Suprapubic skin (tissue), 4 donors: ENCODE measurements at regions not wholly inside any gene's neighbourhood (a gene's known extent, or its start where the extent isn't known, plus 50 kb on each side); places are given as distances from the start of the nearest gene placed in this dataset.

Source experiments
- DNase-seq, 2 donors: peaks; one replicate each; pipeline ENCODE4 v3.0.0-alpha.2; 2019; ENCODE audit warnings: low spot score in 2 of 2
- H3K27ac ChIP-seq: fragments of 200-600 bp; sonication (generic); one replicate; pipeline ENCODE4 v1.5.1; 2019
- H3K27me3 ChIP-seq: fragments of 200-600 bp; sonication (generic); one replicate; pipeline ENCODE4 v1.5.1; 2019
- H3K36me3 ChIP-seq: fragments of 200-600 bp; sonication (generic); one replicate; pipeline ENCODE4 v1.5.1; 2019
- H3K4me1 ChIP-seq: fragments of 200-600 bp; sonication (generic); one replicate; pipeline ENCODE4 v1.5.1; 2019
- H3K4me3 ChIP-seq: fragments of 200-600 bp; sonication (generic); one replicate; pipeline ENCODE4 v1.5.1; 2019; ENCODE audit warnings: mild to moderate bottlenecking
- H3K9me3 ChIP-seq: fragments of 200-600 bp; sonication (generic); one replicate; pipeline ENCODE4 v1.5.1; 2019
- EP300 ChIP-seq: sonication (generic); formaldehyde crosslinking; IDR thresholded peaks from one replicate; pipeline ENCODE4 v1.6.1; 2017; ENCODE audit warnings: antibody characterized with exemption
- POLR2A ChIP-seq, 2 donors: fragments of 450-650 bp; IDR thresholded peaks; one replicate each; pipeline ENCODE4 v1.6.1; 2017; ENCODE audit warnings: antibody characterized with exemption in 2 of 2, mild to moderate bottlenecking in 2 of 2, moderate library complexity in 2 of 2
- POLR2AphosphoS5 ChIP-seq, 3 donors: sonication (generic); formaldehyde crosslinking; IDR thresholded peaks; one replicate each; pipeline ENCODE4 v1.6.1; 2017; ENCODE audit warnings: antibody characterized with exemption in 3 of 3
- WGBS: methylation state at CpG from one replicate; pipeline ENCODE4 v1.1.5; 2018; 5-methylcytosine and 5-hydroxymethylcytosine counted together
- TF ChIP-seq, protein P1 (sequence below), 2 donors: fragments of 200-600 bp in 1 of 2; fragments of 450-650 bp in 1 of 2; sonication (generic) in 1 of 2; IDR thresholded peaks; one replicate each; pipeline ENCODE4 v1.5.1; 2016 to 2019; ENCODE audit warnings: antibody characterized with exemption in 2 of 2, mild to moderate bottlenecking in 1 of 2, moderate library complexity in 1 of 2

DNA sequence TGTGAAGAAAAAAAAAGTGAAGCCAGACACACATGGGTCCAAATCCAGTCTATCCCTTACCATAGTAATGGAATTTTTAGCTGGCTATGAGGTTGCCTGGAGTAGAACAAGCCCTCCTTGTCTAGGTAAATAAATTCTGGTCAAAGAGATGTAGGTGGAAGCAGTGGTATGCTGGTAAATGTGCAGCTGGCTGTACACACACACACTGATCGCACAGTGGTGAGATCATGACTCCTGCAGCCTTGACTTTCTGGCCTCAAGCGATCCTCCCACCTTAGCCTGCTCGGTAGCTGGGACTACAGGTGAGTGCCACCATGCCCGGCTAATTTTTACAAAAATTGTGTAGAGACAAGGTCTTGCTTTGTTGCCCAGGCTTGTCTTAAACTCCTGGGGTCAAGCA is 90.5 kb upstream of the FBXO11 start:
- DNase-seq, result no peak
- TF ChIP-seq EP300, result no peak
- no peak for TF ChIP-seq POLR2AphosphoS5 (IDR thresholded peaks at IDR 0.05)
- no peak for TF ChIP-seq POLR2A (IDR thresholded peaks at IDR 0.05)
- Histone ChIP-seq H3K4me3 (no peak overlapping the region), H3K4me1 (no peaks in the 10 kb centered on the region), H3K27me3 (no peaks in the 10 kb centered on the region), H3K36me3 (no peaks in the 10 kb centered on the region), H3K27ac (no peak overlapping the region), H3K9me3 (no peaks in the 10 kb centered on the region)
- WGBS, result 100% methylated on average over 4 of the region's 4 CpGs

DNA sequence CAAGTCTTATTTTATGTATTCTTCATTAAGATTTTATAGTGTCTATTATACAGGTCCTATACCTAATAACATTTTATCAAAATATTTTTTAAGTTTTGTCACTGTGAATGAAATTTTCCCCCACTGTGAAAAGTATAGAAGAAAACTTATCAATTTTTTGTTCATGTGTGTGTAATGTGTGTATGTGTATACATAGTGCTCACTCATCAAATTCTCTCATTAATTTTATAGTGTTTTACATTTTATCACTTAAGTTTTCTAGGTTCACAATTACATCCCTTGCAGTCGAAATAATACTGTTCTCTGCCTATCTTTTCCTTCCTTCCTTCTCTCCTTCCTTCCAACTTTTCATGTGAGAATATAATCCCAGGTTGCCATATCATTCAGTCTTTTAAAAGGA is 93.2 kb upstream of the FBXO11 start:
- 83% methylated on average over 1 of the region's 1 CpG for WGBS
- no peak overlapping the region for H3K4me3 ChIP-seq
- TF ChIP-seq, protein P1, sequence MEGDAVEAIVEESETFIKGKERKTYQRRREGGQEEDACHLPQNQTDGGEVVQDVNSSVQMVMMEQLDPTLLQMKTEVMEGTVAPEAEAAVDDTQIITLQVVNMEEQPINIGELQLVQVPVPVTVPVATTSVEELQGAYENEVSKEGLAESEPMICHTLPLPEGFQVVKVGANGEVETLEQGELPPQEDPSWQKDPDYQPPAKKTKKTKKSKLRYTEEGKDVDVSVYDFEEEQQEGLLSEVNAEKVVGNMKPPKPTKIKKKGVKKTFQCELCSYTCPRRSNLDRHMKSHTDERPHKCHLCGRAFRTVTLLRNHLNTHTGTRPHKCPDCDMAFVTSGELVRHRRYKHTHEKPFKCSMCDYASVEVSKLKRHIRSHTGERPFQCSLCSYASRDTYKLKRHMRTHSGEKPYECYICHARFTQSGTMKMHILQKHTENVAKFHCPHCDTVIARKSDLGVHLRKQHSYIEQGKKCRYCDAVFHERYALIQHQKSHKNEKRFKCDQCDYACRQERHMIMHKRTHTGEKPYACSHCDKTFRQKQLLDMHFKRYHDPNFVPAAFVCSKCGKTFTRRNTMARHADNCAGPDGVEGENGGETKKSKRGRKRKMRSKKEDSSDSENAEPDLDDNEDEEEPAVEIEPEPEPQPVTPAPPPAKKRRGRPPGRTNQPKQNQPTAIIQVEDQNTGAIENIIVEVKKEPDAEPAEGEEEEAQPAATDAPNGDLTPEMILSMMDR (IDR thresholded peaks at IDR 0.05), result no peak
- no peaks in the 10 kb centered on the region for H3K9me3 ChIP-seq
- H3K27ac ChIP-seq, result no peak overlapping the region
- H3K4me1 ChIP-seq, result no peaks in the 10 kb centered on the region
- H3K36me3 ChIP-seq, result no peaks in the 10 kb centered on the region
- no peaks in the 10 kb centered on the region for H3K27me3 ChIP-seq
- no peak for DNase-seq

DNA sequence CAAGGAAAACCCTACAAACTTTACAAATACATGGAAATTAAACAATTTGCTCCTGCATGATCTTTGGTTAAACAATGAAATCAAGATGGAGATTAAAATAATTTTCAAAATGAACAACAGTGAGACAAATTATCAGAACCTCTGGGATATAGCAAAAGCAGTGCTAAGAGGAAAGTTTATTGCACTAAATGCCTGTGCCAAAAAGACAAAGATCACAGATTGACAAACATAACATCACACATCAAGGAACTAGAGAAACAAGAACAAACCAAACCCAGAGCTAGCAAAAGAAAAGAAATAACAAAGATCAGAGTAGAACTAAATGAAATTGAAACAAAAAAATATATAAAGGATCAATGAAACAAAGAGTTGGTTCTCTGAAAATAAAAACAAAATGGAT is 95.2 kb upstream of the FBXO11 start:
- no peak for DNase-seq
- no peaks in the 10 kb centered on the region for H3K4me1 ChIP-seq
- no peak overlapping the region for H3K27ac ChIP-seq
- no peak for TF ChIP-seq EP300
- TF ChIP-seq POLR2A (IDR thresholded peaks at IDR 0.05), result no peak
- TF ChIP-seq POLR2AphosphoS5 (IDR thresholded peaks at IDR 0.05), result no peak
- TF ChIP-seq, protein P1 (IDR thresholded peaks at IDR 0.05), result no peak
- no peaks in the 10 kb centered on the region for H3K9me3 ChIP-seq
- no peaks in the 10 kb centered on the region for H3K36me3 ChIP-seq
- H3K27me3 ChIP-seq, result no peaks in the 10 kb centered on the region
- H3K4me3 ChIP-seq, result no peak overlapping the region

DNA sequence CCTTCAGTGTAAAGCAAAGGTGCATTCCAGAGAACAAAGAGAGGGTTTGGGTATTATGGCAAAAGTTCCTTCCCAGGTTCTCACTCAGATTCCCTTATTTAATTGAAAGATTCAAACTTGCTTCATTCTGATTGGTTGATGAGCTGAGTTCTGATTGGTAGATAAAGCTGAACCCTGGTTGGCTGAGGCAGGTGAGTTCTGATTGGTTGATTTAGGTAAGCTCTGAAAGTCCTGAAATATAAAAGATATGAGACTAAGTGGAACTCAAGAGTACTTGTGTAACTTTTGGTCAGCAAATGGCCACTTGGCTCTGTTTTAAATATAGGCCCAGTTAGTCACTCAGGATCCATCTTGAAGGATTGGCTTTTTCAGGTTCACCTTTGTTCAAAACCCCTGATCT is 99.8 kb upstream of the FBXO11 start:
- Histone ChIP-seq H3K27ac (no peak overlapping the region), H3K4me1 (no peaks in the 10 kb centered on the region), H3K9me3 (no peaks in the 10 kb centered on the region), H3K4me3 (no peak overlapping the region), H3K27me3 (no peaks in the 10 kb centered on the region), H3K36me3 (no peaks in the 10 kb centered on the region)
- TF ChIP-seq POLR2A (IDR thresholded peaks at IDR 0.05) (no peak), POLR2AphosphoS5 (IDR thresholded peaks at IDR 0.05) (no peak), EP300 (no peak)
- TF ChIP-seq, protein P1 (IDR thresholded peaks at IDR 0.05), result no peak
- DNase-seq, result no peak

DNA sequence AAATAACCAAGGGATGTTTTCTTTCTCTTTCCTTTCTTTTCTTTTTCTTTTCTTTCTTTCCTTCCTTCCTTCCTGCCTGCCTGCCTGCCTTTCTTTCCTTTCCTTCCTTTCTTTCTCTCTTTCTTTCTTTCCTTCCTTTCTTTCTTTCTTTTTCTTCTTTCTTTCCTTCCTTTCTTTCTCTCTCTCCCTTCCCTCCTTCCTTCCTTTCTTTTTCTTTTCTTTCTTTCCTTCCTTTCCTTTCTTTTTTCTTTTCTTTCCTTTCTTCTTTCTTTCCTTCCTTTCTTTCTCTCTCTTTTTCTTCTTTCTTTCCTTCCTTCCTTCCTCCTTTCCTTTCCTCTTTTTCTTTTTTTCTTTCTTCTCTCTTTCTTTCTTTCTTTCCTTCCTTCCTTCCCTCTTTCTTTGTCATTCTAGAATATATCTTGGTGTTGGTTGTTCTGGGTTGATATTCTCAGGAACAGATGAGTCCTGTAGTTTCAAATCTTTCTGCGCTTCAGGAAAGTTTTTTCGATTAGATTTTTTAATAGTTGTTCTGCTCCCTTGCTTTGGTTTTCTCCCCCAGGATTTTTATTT is 101.5 kb upstream of the FBXO11 start:
- Histone ChIP-seq H3K9me3 (no peaks in the 10 kb centered on the region), H3K27me3 (no peaks in the 10 kb centered on the region), H3K4me3 (no peak overlapping the region), H3K27ac (no peak overlapping the region), H3K4me1 (no peaks in the 10 kb centered on the region), H3K36me3 (no peaks in the 10 kb centered on the region)
- WGBS, result 89% methylated on average over 2 of the region's 2 CpGs
- TF ChIP-seq, protein P1 (IDR thresholded peaks at IDR 0.05), result no peak
- TF ChIP-seq POLR2AphosphoS5 (IDR thresholded peaks at IDR 0.05) (no peak), POLR2A (IDR thresholded peaks at IDR 0.05) (no peak), EP300 (no peak)
- DNase-seq, result no peak

DNA sequence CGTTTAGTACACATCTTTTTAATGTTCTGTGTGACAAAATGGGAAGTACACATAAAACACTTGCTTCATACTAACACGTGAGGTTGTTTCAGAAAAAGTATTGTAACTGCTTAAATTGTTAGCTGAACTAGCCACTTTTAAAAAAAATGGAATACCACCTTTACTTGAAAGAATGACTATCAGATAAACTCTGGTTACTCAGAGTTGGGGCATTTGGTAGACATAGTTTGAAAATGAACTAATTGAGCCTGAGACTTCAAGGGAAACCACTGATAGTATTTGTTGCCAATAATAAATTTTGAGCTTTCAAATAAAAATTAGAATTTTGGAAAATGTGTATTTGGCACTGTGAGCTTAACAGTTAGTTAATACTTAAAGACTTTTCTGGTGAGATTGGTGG is 103.0 kb upstream of the FBXO11 start:
- Histone ChIP-seq H3K27me3 (no peaks in the 10 kb centered on the region), H3K4me3 (no peak overlapping the region), H3K4me1 (no peaks in the 10 kb centered on the region), H3K36me3 (no peaks in the 10 kb centered on the region), H3K9me3 (no peaks in the 10 kb centered on the region), H3K27ac (no peak overlapping the region)
- no peak for DNase-seq
- TF ChIP-seq POLR2A (IDR thresholded peaks at IDR 0.05), result no peak
- TF ChIP-seq EP300, result no peak
- TF ChIP-seq, protein P1 (IDR thresholded peaks at IDR 0.05), result no peak
- no peak for TF ChIP-seq POLR2AphosphoS5 (IDR thresholded peaks at IDR 0.05)
- WGBS, result 94% methylated on average over 2 of the region's 2 CpGs
